Panc1 (cell line): ENCODE measurements at regions not wholly inside any gene's neighbourhood (a gene's known extent, or its start where the extent isn't known, plus 50 kb on each side); places are given as distances from the start of the nearest gene placed in this dataset.

ENCODE experiments used
- ATAC-seq: fragments of 200-7000 bp; cut with Tn5 transposase; 2 replicates; pipeline ENCODE4 v1.9.1; 2020; ENCODE audit warnings: mild to moderate bottlenecking, moderate library complexity
- BruUV-seq: library from RNA; stranded (reverse); fragments of 400-500 nt; replicated peaks from 2 replicates; lab custom pipeline; 2021; lab: Mats Ljungman, UMichigan
- CTCF ChIA-PET: fragments of 300-600 bp; sonication (Branson Sonifier 250); formaldehyde crosslinking; loops from one replicate; lab custom pipeline; 2022; ENCODE audit warnings: antibody characterized with exemption; lab: Charles Lee
- POLR2A ChIA-PET: fragments of 300-600 bp; sonication (Branson Sonifier 250); formaldehyde crosslinking; loops from one replicate; lab custom pipeline; 2022; ENCODE audit warnings: antibody characterized with exemption; lab: Charles Lee
- DNase-seq: peaks from one replicate; pipeline ENCODE4 v3.0.0-alpha.2; 2010; ENCODE audit warnings: low read depth, low spot score
- H3K27ac ChIP-seq: 2 replicates; pipeline ENCODE4 v1.5.1; 2011; ENCODE audit warnings: mild to moderate bottlenecking, low read length, inconsistent platforms
- H3K27me3 ChIP-seq: fragments of 200-500 bp; sonication (Bioruptor generic); 2 replicates; pipeline ENCODE4 v1.6.0; 2014; ENCODE audit warnings: low read length, inconsistent platforms; ENCODE audit not compliant: control insufficient read depth, insufficient read depth
- H3K36me3 ChIP-seq: fragments of 200-500 bp; sonication (Bioruptor generic); 2 replicates; pipeline ENCODE4 v1.5.1; 2014; ENCODE audit warnings: inconsistent platforms, mild to moderate bottlenecking, low read length, moderate library complexity; ENCODE audit not compliant: control insufficient read depth, insufficient read depth
- H3K4me1 ChIP-seq: 2 replicates; pipeline ENCODE4 v1.5.1; 2011; ENCODE audit warnings: inconsistent platforms, mild to moderate bottlenecking, low read length, moderate library complexity; ENCODE audit not compliant: control insufficient read depth, insufficient read depth
- H3K4me3 ChIP-seq, 2 experiments: 2 replicates each; pipeline ENCODE4 v1.5.1; 2011 to 2012; ENCODE audit warnings: low read depth in 2 of 2, low read length in 2 of 2, mild to moderate bottlenecking in 2 of 2, inconsistent platforms in 1 of 2, moderate library complexity in 1 of 2
- H3K9me3 ChIP-seq: fragments of 200-500 bp; sonication (Bioruptor generic); 2 replicates; pipeline ENCODE4 v1.5.1; 2014; ENCODE audit warnings: low read depth, mild to moderate bottlenecking, inconsistent platforms, low read length, moderate library complexity; ENCODE audit not compliant: control insufficient read depth, insufficient read depth
- CTCF ChIP-seq: fragments of 450-650 bp; IDR thresholded peaks from 2 replicates; pipeline ENCODE4 v1.5.1; 2017; ENCODE audit warnings: mild to moderate bottlenecking
- POLR2AphosphoS5 ChIP-seq: IDR thresholded peaks from 2 replicates; pipeline ENCODE4 v1.6.1; 2012; ENCODE audit warnings: mild to moderate bottlenecking, low read depth, low read length, moderate library complexity
- REST ChIP-seq, 2 experiments: IDR thresholded peaks; 2 replicates each; pipeline ENCODE4 v1.6.1; 2011 to 2012; ENCODE audit warnings: low read depth in 2 of 2, control low read depth in 1 of 2, low read length in 1 of 2, mild to moderate bottlenecking in 1 of 2, moderate library complexity in 1 of 2; ENCODE audit not compliant: insufficient read depth in 1 of 2
- SIN3A ChIP-seq: IDR thresholded peaks from 2 replicates; pipeline ENCODE4 v1.6.1; 2012; ENCODE audit warnings: low read depth, mild to moderate bottlenecking, low read length, moderate library complexity, borderline replicate concordance; ENCODE audit not compliant: insufficient read depth
- TCF7L2 ChIP-seq: IDR thresholded peaks from 2 replicates; pipeline ENCODE4 v1.6.1; 2011; ENCODE audit warnings: mild to moderate bottlenecking, low read depth, low read length, inconsistent platforms
- in situ Hi-C: cut with HindIII; loops from 2 replicates; pipeline ENCODE4 v1.10.0; 2016; ENCODE audit warnings: low sequenced_read_pairs, low pct_unique_long_range_greater_than_20kb
- intact Hi-C: fragments of 100-400 bp; cut with micrococcal nuclease; formaldehyde crosslinking; loops from one replicate; pipeline ENCODE4 v1.10.0; 2022; ENCODE audit not compliant: unreplicated experiment

- H3K27ac ChIP-seq = no peak overlapping the region
- no peaks in the 10 kb centered on the region for H3K27me3 ChIP-seq
- DNase-seq = no peak
- H3K4me1 ChIP-seq = no peaks in the 10 kb centered on the region
- TF ChIP-seq CTCF (no peak), TCF7L2 (no peak), POLR2AphosphoS5 (no peak), SIN3A (no peak), REST (IDR thresholded peaks at IDR 0.05; ENCODE audit: insufficient read depth in 1 of 2, low read depth in 2 of 2, low read length in 1 of 2) (no peak)
- POLR2A ChIA-PET = no interaction called here
- BruUV-seq = no TSS peak
- H3K9me3 ChIP-seq = no peaks in the 10 kb centered on the region
- CTCF ChIA-PET = no interaction called here
- in situ Hi-C loops (no loop called here), intact Hi-C loops (no loop called here)
- H3K36me3 ChIP-seq = no peaks in the 10 kb centered on the region
- no peak overlapping the region for H3K4me3 ChIP-seq
- ATAC-seq = no peak
These were observed 123.6 kb downstream of the MN1 start for GRCh38 chr22:27677905-27678458.

- ATAC-seq = no peak
- ChIA-PET POLR2A (no interaction called here), CTCF (no interaction called here)
- intact Hi-C loops = no loop called here
- TF ChIP-seq TCF7L2 = no peak
- no peak for TF ChIP-seq CTCF
- TF ChIP-seq REST (IDR thresholded peaks at IDR 0.05; ENCODE audit: insufficient read depth in 1 of 2, low read depth in 2 of 2, low read length in 1 of 2) = no peak
- TF ChIP-seq POLR2AphosphoS5 = no peak
- no peak for TF ChIP-seq SIN3A
- no peaks in the 10 kb centered on the region for H3K4me1 ChIP-seq
- no TSS peak for BruUV-seq
- no peak for DNase-seq
- H3K27ac ChIP-seq = no peak overlapping the region
- no peaks in the 10 kb centered on the region for H3K27me3 ChIP-seq
- in situ Hi-C loops = no loop called here
- H3K36me3 ChIP-seq = no peaks in the 10 kb centered on the region
- no peaks in the 10 kb centered on the region for H3K9me3 ChIP-seq
- no peak overlapping the region for H3K4me3 ChIP-seq
These were observed 122.4 kb downstream of the MN1 start for GRCh38 chr22:27679176-27679575.
